ENCODE measurements at regions not wholly inside any gene's neighbourhood (a gene's known extent, or its start where the extent isn't known, plus 50 kb on each side); places are given as distances from the start of the nearest gene placed in this dataset.

GRCh38 chr5:135246923-135247795 is 151.9 kb downstream of the MACROH2A1 start:
- DNase-seq = peak; percentile 86

GRCh38 chr5:135246605-135246922 is 152.5 kb downstream of the MACROH2A1 start:
- no peak for DNase-seq

GRCh38 chr5:135245521-135246499 is 153.2 kb downstream of the MACROH2A1 start:
- DNase-seq = no peak

- DNase-seq = no peak
Measured at GRCh38 chr5:135244620-135245021, 154.4 kb downstream of the MACROH2A1 start.

- no peak for DNase-seq
Measured at GRCh38 chr5:135243556-135244285, 155.3 kb downstream of the MACROH2A1 start.

- DNase-seq = no peak
Measured at GRCh38 chr5:135242866-135243555, 156.0 kb downstream of the MACROH2A1 start.

GRCh38 chr5:135242021-135242865 is 156.8 kb downstream of the MACROH2A1 start:
- DNase-seq = peak; percentile 16

- no peak for DNase-seq
Measured at GRCh38 chr5:135241536-135241935, 157.5 kb downstream of the MACROH2A1 start.

GRCh38 chr5:135240781-135241360 is 158.2 kb downstream of the MACROH2A1 start:
- no peak for DNase-seq

- no peak for DNase-seq
Measured at GRCh38 chr5:135240283-135240633, 158.8 kb downstream of the MACROH2A1 start.

- DNase-seq = no peak
Measured at GRCh38 chr5:135239453-135240282, 159.4 kb downstream of the MACROH2A1 start.

GRCh38 chr5:135238622-135239452 is 160.2 kb downstream of the MACROH2A1 start:
- no peak for DNase-seq

- DNase-seq = no peak
Measured at GRCh38 chr5:135237748-135238103, 161.3 kb downstream of the MACROH2A1 start.

GRCh38 chr5:135236908-135237747 is 161.9 kb downstream of the MACROH2A1 start:
- DNase-seq = no peak

- DNase-seq = no peak
Measured at GRCh38 chr5:135236228-135236907, 162.7 kb downstream of the MACROH2A1 start.

- no peak for DNase-seq
Measured at GRCh38 chr5:135235551-135236227, 163.3 kb downstream of the MACROH2A1 start.
